K562 (cell line): ENCODE measurements at regions not wholly inside any gene's neighbourhood (a gene's known extent, or its start where the extent isn't known, plus 50 kb on each side); places are given as distances from the start of the nearest gene placed in this dataset.

Experiments
- ATAC-seq: fragments of 200-7000 bp; cut with Tn5 transposase; 3 replicates; pipeline ENCODE4 v1.9.1; 2020; ENCODE audit warnings: moderate library complexity
- BruUV-seq: library from RNA; stranded (reverse); fragments of 400-500 nt; replicated peaks from 2 replicates; lab custom pipeline; 2021; lab: Mats Ljungman, UMichigan
- CTCF ChIA-PET: fragments of 300-600 bp; formaldehyde crosslinking; extraction: SDS; loops from one replicate; lab custom pipeline; 2021; ENCODE audit warnings: low intra/inter-chr PET ratio; lab: Yijun Ruan, JAX
- POLR2A ChIA-PET: fragments of 300-600, 350-650 bp; sonication (Branson Sonifier 250); formaldehyde crosslinking; extraction: SDS; loops from one replicate; lab custom pipeline; 2021; ENCODE audit warnings: antibody characterized with exemption, inconsistent platforms; lab: Yijun Ruan, JAX
- DNase-seq, 4 experiments: peaks; one replicate each; pipeline versions ENCODE4 v3.0.0 to v3.0.0-alpha.2; 2011 to 2018; ENCODE audit warnings: low spot score in 3 of 4, mixed read lengths in 3 of 4; ENCODE audit errors: extremely low read depth in 1 of 4
- FAIRE-seq: peaks from 2 replicates; lab custom pipeline; 2011; peaks lifted over from hg19 to GRCh38; lab: Jason Lieb, UNC
- H2AFZ ChIP-seq: 2 replicates; pipeline ENCODE4 v1.6.0; 2011; ENCODE audit warnings: low read depth, low read length, control low read depth, inconsistent platforms
- H3K27ac ChIP-seq: fragments of 200-600 bp; 3 replicates; pipeline ENCODE4 v1.8.0; 2011; ENCODE audit warnings: low read depth, mild to moderate bottlenecking, control low read depth, inconsistent platforms, low read length, moderate library complexity, mixed read lengths; ENCODE audit errors: extremely low read depth
- H3K27me3 ChIP-seq, 2 experiments: fragments of 300-600 bp in 1 of 2; 2 replicates in 1 of 2; 3 replicates in 1 of 2; pipeline versions ENCODE4 v1.6.0 to v1.8.0; 2011; ENCODE audit warnings: inconsistent platforms in 2 of 2, low read length in 2 of 2, mild to moderate bottlenecking in 1 of 2, mixed read lengths in 1 of 2, moderate library complexity in 1 of 2; ENCODE audit not compliant: control insufficient read depth in 2 of 2, insufficient read depth in 2 of 2
- H3K36me3 ChIP-seq: fragments of 300-600 bp; 3 replicates; pipeline ENCODE4 v1.8.0; 2011; ENCODE audit warnings: mild to moderate bottlenecking, low read length, inconsistent platforms; ENCODE audit not compliant: control insufficient read depth, insufficient read depth
- H3K4me1 ChIP-seq, 2 experiments: fragments of 200-600 bp in 1 of 2; replicated peaks in 1 of 2; 2 replicates in 1 of 2; 3 replicates in 1 of 2; pipeline versions ENCODE4 v1.5.1 to v1.8.0; 2011; ENCODE audit warnings: inconsistent platforms in 2 of 2, low read length in 2 of 2, mild to moderate bottlenecking in 1 of 2, mixed read lengths in 1 of 2, moderate library complexity in 1 of 2; ENCODE audit not compliant: control insufficient read depth in 2 of 2, insufficient read depth in 2 of 2
- H3K4me2 ChIP-seq: 2 replicates; pipeline ENCODE4 v1.6.1; 2011; ENCODE audit warnings: low read length, control low read depth, inconsistent platforms, mixed read lengths; ENCODE audit not compliant: insufficient read depth
- H3K4me3 ChIP-seq: fragments of 200-600 bp; sonication (generic), shearing (Covaris generic); 2 replicates; pipeline ENCODE4 v1.5.1; 2016; ENCODE audit warnings: control low read depth, inconsistent platforms
- H3K79me2 ChIP-seq: fragments of 200-600 bp; 3 replicates; pipeline ENCODE4 v1.8.0; 2011; ENCODE audit warnings: low read length, inconsistent platforms; ENCODE audit not compliant: control insufficient read depth, insufficient read depth
- H3K9ac ChIP-seq, 2 experiments: 2 replicates each; pipeline versions ENCODE4 v1.6.0 to v1.6.1; 2011; ENCODE audit warnings: low read depth in 2 of 2, low read length in 2 of 2, control low read depth in 1 of 2, inconsistent platforms in 1 of 2, mild to moderate bottlenecking in 1 of 2, mixed read lengths in 1 of 2; ENCODE audit not compliant: insufficient read depth in 1 of 2
- H3K9me1 ChIP-seq: one replicate; pipeline ENCODE4 v1.6.0; 2011; ENCODE audit warnings: inconsistent platforms, mild to moderate bottlenecking, low read length, moderate library complexity; ENCODE audit not compliant: control insufficient read depth, insufficient read depth
- H3K9me3 ChIP-seq: replicated peaks from 2 replicates; pipeline ENCODE4 v1.5.1; 2011; ENCODE audit warnings: low read depth, low read length, inconsistent platforms; ENCODE audit not compliant: control insufficient read depth, insufficient read depth
- H4K20me1 ChIP-seq: replicated peaks from 2 replicates; pipeline ENCODE4 v1.6.1; 2011; ENCODE audit warnings: low read length, inconsistent platforms, mixed read lengths; ENCODE audit not compliant: control insufficient read depth, insufficient read depth
- HMG20B ChIP-seq: fragments of 250-450 bp; sonication (Bioruptor Pico); IDR thresholded peaks from 2 replicates; pipeline ENCODE4 v1.5.0; 2021; ENCODE audit warnings: mild to moderate bottlenecking
- SIN3A ChIP-seq, 2 experiments: fragments of 150-350 bp in 1 of 2; IDR thresholded peaks; 2 replicates each; pipeline ENCODE4 v1.6.1; 2011 to 2016; ENCODE audit warnings: borderline replicate concordance in 2 of 2, low read depth in 2 of 2, low read length in 2 of 2, mild to moderate bottlenecking in 2 of 2, moderate library complexity in 2 of 2; ENCODE audit not compliant: control insufficient read depth in 1 of 2
- TAF1 ChIP-seq: IDR thresholded peaks from 2 replicates; pipeline ENCODE4 v1.6.1; 2011; ENCODE audit warnings: mild to moderate bottlenecking, low read length, moderate library complexity; ENCODE audit not compliant: insufficient read depth, control insufficient read depth, severe bottlenecking; ENCODE audit errors: extremely low read depth
- U2AF1 ChIP-seq: fragments of 200-400 bp; formaldehyde crosslinking; optimal IDR thresholded peaks from 2 replicates; pipeline ENCODE3; 2017; ENCODE audit warnings: mild to moderate bottlenecking, low read depth, low read length, moderate library complexity
- WGBS: fragments of 100-300 bp; shearing (Covaris generic); methylation state at CpG from one replicate; pipeline ENCODE4 v1.1.6; 2016; ENCODE audit warnings: low coverage, mixed read lengths; ENCODE audit not compliant: insufficient coverage; ENCODE audit errors: missing lambda C conversion rate; 5-methylcytosine and 5-hydroxymethylcytosine counted together
- in situ Hi-C: fragments of 300-500 bp; cut with MboI; formaldehyde crosslinking; loops from 4 replicates; pipeline ENCODE4 v1.15.0; 2018; ENCODE audit warnings: inconsistent platforms, mixed read lengths
- intact Hi-C: fragments of 100-400 bp; cut with micrococcal nuclease; formaldehyde crosslinking; loops from 2 replicates; pipeline ENCODE4 v1.14.2; 2022
- TF ChIP-seq, protein P1 (sequence below): sonication (generic); formaldehyde crosslinking; IDR thresholded peaks from 2 replicates; pipeline ENCODE4 v1.8.1; 2023; ENCODE audit warnings: mild to moderate bottlenecking, missing genetic modification reagents, moderate library complexity
- TF ChIP-seq, protein P2 (sequence below): fragments of 450-650 bp; IDR thresholded peaks from 2 replicates; pipeline ENCODE4 v1.6.1; 2016; ENCODE audit warnings: mild to moderate bottlenecking, moderate library complexity

DNA sequence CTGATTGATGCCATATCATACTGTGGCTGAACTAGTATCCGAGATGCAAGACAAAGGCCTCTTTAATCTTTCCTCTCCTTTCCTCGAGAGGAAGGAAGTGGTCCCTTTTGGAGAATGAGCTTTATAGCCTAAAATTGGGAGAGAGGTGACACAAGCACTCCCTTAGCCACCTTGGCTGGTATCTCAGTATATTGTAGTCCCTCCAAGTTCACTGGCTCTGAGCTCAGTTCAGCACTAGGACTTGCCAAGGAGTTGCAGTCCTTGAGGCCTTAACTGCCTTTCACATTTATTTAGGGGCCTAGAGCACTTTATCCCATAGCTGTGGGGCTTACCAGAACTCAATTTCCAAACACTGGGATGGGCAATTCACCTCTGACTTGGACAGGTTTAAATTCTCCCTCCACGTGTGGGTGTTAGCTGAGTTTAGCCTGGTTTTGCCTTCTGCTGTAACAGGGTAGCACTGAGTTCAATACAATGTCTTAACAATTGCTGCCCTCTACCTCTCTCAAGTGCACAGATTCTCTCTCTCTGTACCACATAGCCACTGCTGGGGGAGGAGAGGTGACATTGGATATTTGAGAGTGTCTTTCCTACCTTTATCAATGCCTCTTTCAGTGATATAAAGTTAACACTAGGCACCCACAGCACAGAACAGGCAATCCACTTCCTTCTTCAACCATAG is 216.4 kb downstream of the TECRL start:
- no peaks in the 10 kb centered on the region for H3K27me3 ChIP-seq
- no peak overlapping the region for H3K9ac ChIP-seq
- intact Hi-C loops = no loop called here
- no TSS peak for BruUV-seq
- H3K36me3 ChIP-seq = no peaks in the 10 kb centered on the region
- H3K27ac ChIP-seq = no peak overlapping the region
- no peak for FAIRE-seq
- no peaks in the 10 kb centered on the region for H3K9me1 ChIP-seq
- in situ Hi-C loops = no loop called here
- ATAC-seq = no peak
- H3K4me1 ChIP-seq = no peaks in the 10 kb centered on the region
- H2AFZ ChIP-seq = no peak overlapping the region
- CTCF ChIA-PET = no interaction called here
- no peaks in the 10 kb centered on the region for H3K79me2 ChIP-seq
- 0% methylated on average over 2 of the region's 3 CpGs for WGBS
- H3K4me3 ChIP-seq = no peak overlapping the region
- H3K9me3 ChIP-seq = no peaks in the 10 kb centered on the region
- DNase-seq = no peak
- POLR2A ChIA-PET = no interaction called here
- H4K20me1 ChIP-seq = no peaks in the 10 kb centered on the region
- no peak overlapping the region for H3K4me2 ChIP-seq
- TF ChIP-seq, protein P1, sequence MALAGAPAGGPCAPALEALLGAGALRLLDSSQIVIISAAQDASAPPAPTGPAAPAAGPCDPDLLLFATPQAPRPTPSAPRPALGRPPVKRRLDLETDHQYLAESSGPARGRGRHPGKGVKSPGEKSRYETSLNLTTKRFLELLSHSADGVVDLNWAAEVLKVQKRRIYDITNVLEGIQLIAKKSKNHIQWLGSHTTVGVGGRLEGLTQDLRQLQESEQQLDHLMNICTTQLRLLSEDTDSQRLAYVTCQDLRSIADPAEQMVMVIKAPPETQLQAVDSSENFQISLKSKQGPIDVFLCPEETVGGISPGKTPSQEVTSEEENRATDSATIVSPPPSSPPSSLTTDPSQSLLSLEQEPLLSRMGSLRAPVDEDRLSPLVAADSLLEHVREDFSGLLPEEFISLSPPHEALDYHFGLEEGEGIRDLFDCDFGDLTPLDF = no peak
- TF ChIP-seq U2AF1 (no peak), SIN3A (IDR thresholded peaks at IDR 0.05; ENCODE audit: borderline replicate concordance in 2 of 2, control insufficient read depth in 1 of 2, low read depth in 2 of 2, low read length in 2 of 2) (no peak), HMG20B (CRISPR knock-in tag) (no peak), TAF1 (no peak)
- TF ChIP-seq, protein P2, sequence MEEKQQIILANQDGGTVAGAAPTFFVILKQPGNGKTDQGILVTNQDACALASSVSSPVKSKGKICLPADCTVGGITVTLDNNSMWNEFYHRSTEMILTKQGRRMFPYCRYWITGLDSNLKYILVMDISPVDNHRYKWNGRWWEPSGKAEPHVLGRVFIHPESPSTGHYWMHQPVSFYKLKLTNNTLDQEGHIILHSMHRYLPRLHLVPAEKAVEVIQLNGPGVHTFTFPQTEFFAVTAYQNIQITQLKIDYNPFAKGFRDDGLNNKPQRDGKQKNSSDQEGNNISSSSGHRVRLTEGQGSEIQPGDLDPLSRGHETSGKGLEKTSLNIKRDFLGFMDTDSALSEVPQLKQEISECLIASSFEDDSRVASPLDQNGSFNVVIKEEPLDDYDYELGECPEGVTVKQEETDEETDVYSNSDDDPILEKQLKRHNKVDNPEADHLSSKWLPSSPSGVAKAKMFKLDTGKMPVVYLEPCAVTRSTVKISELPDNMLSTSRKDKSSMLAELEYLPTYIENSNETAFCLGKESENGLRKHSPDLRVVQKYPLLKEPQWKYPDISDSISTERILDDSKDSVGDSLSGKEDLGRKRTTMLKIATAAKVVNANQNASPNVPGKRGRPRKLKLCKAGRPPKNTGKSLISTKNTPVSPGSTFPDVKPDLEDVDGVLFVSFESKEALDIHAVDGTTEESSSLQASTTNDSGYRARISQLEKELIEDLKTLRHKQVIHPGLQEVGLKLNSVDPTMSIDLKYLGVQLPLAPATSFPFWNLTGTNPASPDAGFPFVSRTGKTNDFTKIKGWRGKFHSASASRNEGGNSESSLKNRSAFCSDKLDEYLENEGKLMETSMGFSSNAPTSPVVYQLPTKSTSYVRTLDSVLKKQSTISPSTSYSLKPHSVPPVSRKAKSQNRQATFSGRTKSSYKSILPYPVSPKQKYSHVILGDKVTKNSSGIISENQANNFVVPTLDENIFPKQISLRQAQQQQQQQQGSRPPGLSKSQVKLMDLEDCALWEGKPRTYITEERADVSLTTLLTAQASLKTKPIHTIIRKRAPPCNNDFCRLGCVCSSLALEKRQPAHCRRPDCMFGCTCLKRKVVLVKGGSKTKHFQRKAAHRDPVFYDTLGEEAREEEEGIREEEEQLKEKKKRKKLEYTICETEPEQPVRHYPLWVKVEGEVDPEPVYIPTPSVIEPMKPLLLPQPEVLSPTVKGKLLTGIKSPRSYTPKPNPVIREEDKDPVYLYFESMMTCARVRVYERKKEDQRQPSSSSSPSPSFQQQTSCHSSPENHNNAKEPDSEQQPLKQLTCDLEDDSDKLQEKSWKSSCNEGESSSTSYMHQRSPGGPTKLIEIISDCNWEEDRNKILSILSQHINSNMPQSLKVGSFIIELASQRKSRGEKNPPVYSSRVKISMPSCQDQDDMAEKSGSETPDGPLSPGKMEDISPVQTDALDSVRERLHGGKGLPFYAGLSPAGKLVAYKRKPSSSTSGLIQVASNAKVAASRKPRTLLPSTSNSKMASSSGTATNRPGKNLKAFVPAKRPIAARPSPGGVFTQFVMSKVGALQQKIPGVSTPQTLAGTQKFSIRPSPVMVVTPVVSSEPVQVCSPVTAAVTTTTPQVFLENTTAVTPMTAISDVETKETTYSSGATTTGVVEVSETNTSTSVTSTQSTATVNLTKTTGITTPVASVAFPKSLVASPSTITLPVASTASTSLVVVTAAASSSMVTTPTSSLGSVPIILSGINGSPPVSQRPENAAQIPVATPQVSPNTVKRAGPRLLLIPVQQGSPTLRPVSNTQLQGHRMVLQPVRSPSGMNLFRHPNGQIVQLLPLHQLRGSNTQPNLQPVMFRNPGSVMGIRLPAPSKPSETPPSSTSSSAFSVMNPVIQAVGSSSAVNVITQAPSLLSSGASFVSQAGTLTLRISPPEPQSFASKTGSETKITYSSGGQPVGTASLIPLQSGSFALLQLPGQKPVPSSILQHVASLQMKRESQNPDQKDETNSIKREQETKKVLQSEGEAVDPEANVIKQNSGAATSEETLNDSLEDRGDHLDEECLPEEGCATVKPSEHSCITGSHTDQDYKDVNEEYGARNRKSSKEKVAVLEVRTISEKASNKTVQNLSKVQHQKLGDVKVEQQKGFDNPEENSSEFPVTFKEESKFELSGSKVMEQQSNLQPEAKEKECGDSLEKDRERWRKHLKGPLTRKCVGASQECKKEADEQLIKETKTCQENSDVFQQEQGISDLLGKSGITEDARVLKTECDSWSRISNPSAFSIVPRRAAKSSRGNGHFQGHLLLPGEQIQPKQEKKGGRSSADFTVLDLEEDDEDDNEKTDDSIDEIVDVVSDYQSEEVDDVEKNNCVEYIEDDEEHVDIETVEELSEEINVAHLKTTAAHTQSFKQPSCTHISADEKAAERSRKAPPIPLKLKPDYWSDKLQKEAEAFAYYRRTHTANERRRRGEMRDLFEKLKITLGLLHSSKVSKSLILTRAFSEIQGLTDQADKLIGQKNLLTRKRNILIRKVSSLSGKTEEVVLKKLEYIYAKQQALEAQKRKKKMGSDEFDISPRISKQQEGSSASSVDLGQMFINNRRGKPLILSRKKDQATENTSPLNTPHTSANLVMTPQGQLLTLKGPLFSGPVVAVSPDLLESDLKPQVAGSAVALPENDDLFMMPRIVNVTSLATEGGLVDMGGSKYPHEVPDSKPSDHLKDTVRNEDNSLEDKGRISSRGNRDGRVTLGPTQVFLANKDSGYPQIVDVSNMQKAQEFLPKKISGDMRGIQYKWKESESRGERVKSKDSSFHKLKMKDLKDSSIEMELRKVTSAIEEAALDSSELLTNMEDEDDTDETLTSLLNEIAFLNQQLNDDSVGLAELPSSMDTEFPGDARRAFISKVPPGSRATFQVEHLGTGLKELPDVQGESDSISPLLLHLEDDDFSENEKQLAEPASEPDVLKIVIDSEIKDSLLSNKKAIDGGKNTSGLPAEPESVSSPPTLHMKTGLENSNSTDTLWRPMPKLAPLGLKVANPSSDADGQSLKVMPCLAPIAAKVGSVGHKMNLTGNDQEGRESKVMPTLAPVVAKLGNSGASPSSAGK = no peak
